ENCODE measurements at regions not wholly inside any gene's neighbourhood (a gene's known extent, or its start where the extent isn't known, plus 50 kb on each side); places are given as distances from the start of the nearest gene placed in this dataset.

- intact Hi-C loops (cut with micrococcal nuclease), result no loop called here
- H3K9me3 ChIP-seq (ENCODE audit: control insufficient read depth, insufficient read depth, low read length), result no peaks in the 10 kb centered on the region
- no peaks in the 10 kb centered on the region for H3K4me1 ChIP-seq (ENCODE audit: control insufficient read depth, insufficient read depth, low read length)
- ATAC-seq (no peak), DNase-seq (no peak)
- H3K27me3 ChIP-seq (ENCODE audit: control insufficient read depth, insufficient read depth, low read length), result no peaks in the 10 kb centered on the region
- Mint-ChIP-seq H3K36me3 (peaks cover 9% of the 10 kb centered on the region), H3K4me3 (no peak overlapping the region), H3K27ac (no peak overlapping the region), H3K4me1 (no peaks in the 10 kb centered on the region), H3K9me3 (peaks cover 7 to 14% of the 10 kb centered on the region in 2 donors), H3K27me3 (ENCODE audit: low read depth in 2 of 2) (no peaks in the 10 kb centered on the region)
- H3K4me3 ChIP-seq (ENCODE audit: low read length), result no peak overlapping the region
- TF ChIP-seq CTCF (IDR thresholded peaks at IDR 0.05), result no peak
- no peaks in the 10 kb centered on the region for H3K36me3 ChIP-seq (ENCODE audit: control insufficient read depth, insufficient read depth, low read length)
- WGBS (ENCODE audit: insufficient coverage), result no CpG with 5 or more reads among the region's 1 CpG
- no peak overlapping the region for H3K27ac ChIP-seq (ENCODE audit: low read length)
Measured at GRCh38 chr2:21244161-21244560, 120.4 kb downstream of the TDRD15 start.

- 45% methylated on average over 2 of the region's 2 CpGs for WGBS (ENCODE audit: insufficient coverage)
- Mint-ChIP-seq H3K4me1 (no peaks in the 10 kb centered on the region), H3K27ac (no peak overlapping the region), H3K9me3 (peaks cover 7 to 8% of the 10 kb centered on the region in 2 donors), H3K27me3 (ENCODE audit: low read depth in 2 of 2) (no peaks in the 10 kb centered on the region), H3K36me3 (peaks cover 9% of the 10 kb centered on the region), H3K4me3 (no peak overlapping the region)
- TF ChIP-seq CTCF (IDR thresholded peaks at IDR 0.05), result no peak
- H3K4me3 ChIP-seq (ENCODE audit: low read length), result no peak overlapping the region
- DNase-seq, result no peak
- H3K4me1 ChIP-seq (ENCODE audit: control insufficient read depth, insufficient read depth, low read length), result no peaks in the 10 kb centered on the region
- ATAC-seq, result no peak
- no peaks in the 10 kb centered on the region for H3K36me3 ChIP-seq (ENCODE audit: control insufficient read depth, insufficient read depth, low read length)
- H3K27ac ChIP-seq (ENCODE audit: low read length), result no peak overlapping the region
- intact Hi-C loops (cut with micrococcal nuclease), result no loop called here
- H3K27me3 ChIP-seq (ENCODE audit: control insufficient read depth, insufficient read depth, low read length), result no peaks in the 10 kb centered on the region
- H3K9me3 ChIP-seq (ENCODE audit: control insufficient read depth, insufficient read depth, low read length), result no peaks in the 10 kb centered on the region
Measured at GRCh38 chr2:21245565-21245964, 121.8 kb downstream of the TDRD15 start.

- no peak overlapping the region for H3K4me3 Mint-ChIP-seq
- intact Hi-C loops (cut with micrococcal nuclease), result no loop called here
- H3K36me3 Mint-ChIP-seq, result no peaks in the 10 kb centered on the region
Measured at GRCh38 chr2:21249367-21249766, 125.6 kb downstream of the TDRD15 start.

More at GRCh38 chr2:21249367-21249766, 125.6 kb downstream of the TDRD15 start:
- DNase-seq (no peak), ATAC-seq (no peak)
- Histone ChIP-seq H3K36me3 (ENCODE audit: control insufficient read depth, insufficient read depth, low read length) (no peaks in the 10 kb centered on the region), H3K4me3 (ENCODE audit: low read length) (no peak overlapping the region), H3K27me3 (ENCODE audit: control insufficient read depth, insufficient read depth, low read length) (no peaks in the 10 kb centered on the region), H3K4me1 (ENCODE audit: control insufficient read depth, insufficient read depth, low read length) (no peaks in the 10 kb centered on the region), H3K9me3 (ENCODE audit: control insufficient read depth, insufficient read depth, low read length) (no peaks in the 10 kb centered on the region), H3K27ac (ENCODE audit: low read length) (no peak overlapping the region)
- Mint-ChIP-seq H3K9me3 (peaks cover 2 to 5% of the 10 kb centered on the region in 2 donors), H3K27me3 (ENCODE audit: low read depth in 2 of 2) (no peaks in the 10 kb centered on the region), H3K4me1 (no peaks in the 10 kb centered on the region), H3K27ac (no peak overlapping the region)
- no peak for TF ChIP-seq CTCF (IDR thresholded peaks at IDR 0.05)
- WGBS (ENCODE audit: insufficient coverage), result 94% methylated on average over 2 of the region's 3 CpGs
